GM18511 (cell line): ENCODE measurements at regions not wholly inside any gene's neighbourhood (a gene's known extent, or its start where the extent isn't known, plus 50 kb on each side); places are given as distances from the start of the nearest gene placed in this dataset.

Experiments
- ATAC-seq: cut with Tn5 transposase; IDR thresholded peaks from one replicate; pipeline ENCODE4 v1.9.1; 2021; ENCODE audit warnings: mild to moderate bottlenecking, moderate library complexity; ENCODE audit not compliant: unreplicated experiment

- ATAC-seq = no peak
Measured at GRCh38 chr5:153088538-153088937, 401.9 kb upstream of the GRIA1 start.

DNA sequence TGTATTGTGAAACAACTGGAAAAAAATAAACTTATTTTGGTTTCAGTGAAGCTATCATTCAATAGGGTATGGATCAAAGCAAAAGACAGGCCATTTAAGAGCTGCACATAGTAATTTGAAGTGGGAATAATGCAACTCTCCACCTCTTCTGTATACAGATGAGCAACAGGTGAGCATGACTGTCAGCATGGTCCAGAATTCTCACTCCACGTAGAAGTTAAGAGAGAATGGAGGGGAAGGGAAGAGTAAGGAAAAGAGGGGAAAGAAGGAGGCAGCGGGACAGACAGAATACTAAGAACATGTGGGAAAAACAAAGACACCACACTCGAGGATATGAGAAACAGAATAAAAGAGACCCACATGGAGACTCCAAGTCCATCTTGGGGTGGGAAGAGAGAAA lies 396.1 kb upstream of the GRIA1 start:
- ATAC-seq = no peak

DNA sequence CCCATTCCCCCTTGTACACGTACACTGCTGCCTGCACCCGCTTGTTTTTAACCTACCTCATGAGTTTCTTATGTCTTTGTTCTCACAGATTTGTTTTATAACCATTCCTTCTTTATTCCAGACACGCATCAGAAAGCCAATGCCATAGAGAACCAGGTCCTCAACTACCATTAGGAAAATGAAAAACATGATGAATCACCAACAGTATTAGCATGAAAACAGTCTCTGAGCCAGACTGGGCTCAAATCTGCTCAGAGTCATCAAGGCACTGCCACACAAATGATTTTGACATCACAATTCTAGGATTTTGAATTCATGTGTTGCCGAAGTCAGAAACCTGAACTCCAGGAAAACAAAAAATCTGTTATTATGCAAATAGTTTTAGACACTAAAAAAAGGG lies 394.1 kb upstream of the GRIA1 start:
- no peak for ATAC-seq

GRCh38 chr5:153099328-153099727 lies 391.1 kb upstream of the GRIA1 start:
- ATAC-seq = no peak

DNA sequence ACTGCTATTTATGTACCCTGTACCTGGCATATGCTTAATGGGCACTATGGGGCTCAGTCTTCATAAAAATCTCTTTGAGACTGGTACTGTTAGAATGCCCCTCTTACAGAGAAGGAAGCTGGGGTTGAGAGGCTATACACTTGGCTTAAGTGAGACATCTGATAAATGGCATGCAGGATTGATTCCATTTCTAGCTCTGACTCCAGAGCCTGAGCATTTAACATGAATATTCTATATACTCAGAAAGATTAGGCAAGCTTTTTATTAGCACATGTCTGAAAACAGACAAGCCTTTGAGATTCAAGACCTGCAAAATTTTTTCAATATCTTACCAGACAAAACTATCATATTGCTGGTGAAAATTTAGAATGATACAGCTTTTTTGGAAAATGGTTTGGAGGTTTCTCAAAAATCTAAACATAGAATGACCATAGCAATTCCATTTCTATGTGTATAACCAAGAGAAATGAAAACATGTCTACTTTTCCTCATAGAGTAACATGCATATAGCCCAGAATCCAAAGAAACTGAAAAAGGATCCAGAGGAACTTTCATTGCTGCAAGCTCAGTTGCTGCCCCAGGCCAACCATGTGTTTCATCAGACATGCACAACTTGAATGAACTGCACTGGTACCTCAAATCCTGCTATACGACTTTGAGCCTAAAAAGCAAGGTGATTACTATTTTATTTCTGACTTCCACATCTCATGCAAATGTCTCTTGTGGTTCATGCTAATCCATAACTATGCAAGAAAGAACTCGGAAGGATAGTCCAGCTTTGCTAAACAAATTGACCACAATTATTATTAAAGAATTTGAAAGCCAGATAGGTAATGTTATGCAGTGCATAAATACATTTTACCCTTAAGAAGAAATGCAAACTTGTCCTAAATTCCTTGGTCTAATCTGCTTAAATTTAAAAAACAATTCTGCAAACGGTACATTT lies 389.0 kb upstream of the GRIA1 start:
- no peak for ATAC-seq

GRCh38 chr5:153116916-153117315 lies 373.6 kb upstream of the GRIA1 start:
- no peak for ATAC-seq

DNA sequence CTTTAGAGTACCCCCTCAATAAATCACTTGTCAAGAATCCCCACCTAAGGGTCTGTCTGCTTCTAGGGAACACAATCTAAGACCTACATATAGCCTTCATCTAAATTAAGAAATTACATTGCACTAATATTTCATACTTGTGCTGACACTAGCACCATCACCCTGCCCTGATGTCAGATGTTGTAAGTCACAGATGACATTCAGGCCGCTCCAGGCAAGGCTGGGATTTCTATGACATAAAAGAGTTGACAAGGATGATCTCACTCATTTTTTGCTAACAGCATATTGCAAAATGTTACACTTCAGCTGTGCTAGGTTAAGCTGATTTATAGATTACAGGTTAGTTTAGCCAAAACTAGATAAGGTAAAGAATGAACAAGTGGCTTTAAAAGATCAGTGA lies 372.5 kb upstream of the GRIA1 start:
- ATAC-seq = no peak

GRCh38 chr5:153122403-153122802 lies 368.1 kb upstream of the GRIA1 start:
- ATAC-seq = no peak

DNA sequence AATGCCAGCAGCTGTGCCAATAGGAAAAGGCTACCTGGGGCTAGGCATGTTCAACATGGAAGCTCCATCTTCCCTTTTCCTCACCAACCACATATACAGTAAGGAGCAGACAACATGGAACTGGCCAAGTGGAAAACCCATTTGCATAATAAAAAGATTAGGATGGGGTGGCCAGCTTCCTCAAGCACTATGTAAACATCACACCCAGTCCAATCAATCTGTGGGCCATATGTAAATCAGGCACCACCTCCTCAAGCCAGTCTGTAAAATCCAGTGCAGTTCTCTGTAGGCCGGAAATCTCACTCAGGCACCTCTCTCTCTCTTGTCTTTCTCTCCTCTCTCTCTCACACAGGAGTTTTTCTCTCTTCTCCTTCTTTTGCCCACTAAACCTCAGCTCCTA lies 360.2 kb upstream of the GRIA1 start:
- ATAC-seq = no peak

GRCh38 chr5:153135411-153135810 lies 355.1 kb upstream of the GRIA1 start:
- no peak for ATAC-seq

DNA sequence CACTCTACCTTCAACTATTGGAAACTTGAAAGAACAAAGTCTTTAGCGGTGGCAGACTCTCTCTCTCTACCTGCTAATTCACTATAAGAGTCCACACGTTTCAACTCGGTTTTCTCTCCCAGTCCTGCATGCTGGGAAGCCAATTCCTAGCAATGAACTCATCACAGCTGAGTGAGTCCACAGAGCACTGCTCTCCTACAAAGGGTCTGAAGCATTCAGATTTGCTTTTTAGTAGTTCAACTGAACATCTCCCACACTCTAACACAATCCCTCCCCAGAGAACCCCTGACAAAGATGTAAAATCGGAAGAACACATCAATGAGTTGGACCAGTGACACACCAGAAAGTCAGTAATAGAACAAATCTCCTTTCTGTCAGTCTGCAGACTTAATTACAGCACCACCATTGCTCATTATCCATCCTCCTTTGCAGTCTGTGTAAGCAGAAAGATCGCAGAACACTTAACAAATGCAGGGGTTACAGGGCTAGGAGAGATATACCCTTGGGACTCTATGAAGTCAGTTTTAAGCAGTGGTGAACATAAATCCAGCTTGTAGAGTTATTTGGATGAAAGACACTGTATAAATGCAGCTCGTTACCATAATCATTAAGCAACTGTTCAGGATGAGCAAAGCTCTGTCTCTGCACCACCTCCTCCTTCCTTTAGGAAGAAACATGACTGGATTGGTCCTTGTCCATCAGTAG lies 353.4 kb upstream of the GRIA1 start:
- ATAC-seq = no peak

GRCh38 chr5:153147891-153148623 lies 342.4 kb upstream of the GRIA1 start:
- ATAC-seq = peak; percentile 88

DNA sequence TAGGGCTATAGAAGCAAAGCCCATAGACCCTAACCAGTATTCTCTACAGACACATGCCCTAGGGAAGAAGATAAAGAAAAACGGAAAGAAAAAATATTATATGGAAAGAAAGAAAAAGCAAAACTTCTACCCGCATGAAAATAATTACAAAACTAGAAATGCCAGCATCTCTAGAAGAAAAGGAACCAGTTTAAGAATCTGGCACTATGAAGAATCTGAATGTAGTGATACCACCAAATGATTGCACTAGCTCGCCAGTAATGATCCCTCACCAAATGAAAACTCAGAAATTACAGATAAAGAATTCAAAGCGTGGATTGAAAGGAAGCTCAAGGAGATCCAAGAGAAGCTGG lies 341.9 kb upstream of the GRIA1 start:
- ATAC-seq = no peak

DNA sequence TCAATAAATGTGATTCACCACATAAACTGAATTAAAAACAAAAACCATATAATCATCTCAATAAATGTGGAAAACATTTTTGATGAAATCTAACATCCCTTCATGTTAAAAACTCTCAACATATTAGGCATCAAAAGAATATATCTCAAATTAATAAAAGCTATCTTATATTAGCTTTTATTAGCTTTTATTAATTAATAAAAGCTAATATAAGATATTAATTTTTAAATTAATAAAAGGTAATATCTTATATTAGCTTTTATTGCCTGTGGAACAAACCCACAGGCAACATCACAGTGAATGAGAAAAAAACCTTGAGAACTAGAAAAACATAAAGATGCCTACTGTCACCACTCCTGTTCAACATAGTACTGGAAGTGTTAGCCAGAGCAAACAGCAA lies 338.9 kb upstream of the GRIA1 start:
- ATAC-seq = no peak

GRCh38 chr5:153153086-153153485 lies 337.4 kb upstream of the GRIA1 start:
- ATAC-seq = no peak

- peak; percentile 79 for ATAC-seq
Measured at GRCh38 chr5:153157156-153157555, 333.3 kb upstream of the GRIA1 start.

GRCh38 chr5:153158608-153159007 lies 331.9 kb upstream of the GRIA1 start:
- ATAC-seq = no peak

DNA sequence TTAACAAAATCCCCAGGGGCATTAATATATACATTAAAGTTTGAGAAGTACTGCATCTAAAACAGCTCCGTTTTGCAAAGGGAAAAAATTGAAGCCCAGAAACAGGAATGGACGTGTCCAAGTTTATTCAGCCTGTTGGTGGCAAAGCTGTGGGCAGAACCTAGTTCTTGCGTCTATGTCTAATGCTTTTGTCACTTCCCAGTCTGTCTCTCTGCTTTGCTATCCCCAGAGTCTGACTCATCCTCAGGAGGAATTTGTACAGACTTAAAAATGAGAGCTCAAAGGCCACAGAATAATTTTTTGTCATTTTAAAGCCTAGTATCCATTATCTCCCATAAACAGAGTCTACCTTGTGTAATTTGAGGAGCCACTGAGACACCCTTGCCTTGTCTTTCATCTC lies 330.9 kb upstream of the GRIA1 start:
- no peak for ATAC-seq

- ATAC-seq = no peak
Measured at GRCh38 chr5:153168241-153168640, 322.2 kb upstream of the GRIA1 start.

- no peak for ATAC-seq
Measured at GRCh38 chr5:153187503-153187902, 303.0 kb upstream of the GRIA1 start.

DNA sequence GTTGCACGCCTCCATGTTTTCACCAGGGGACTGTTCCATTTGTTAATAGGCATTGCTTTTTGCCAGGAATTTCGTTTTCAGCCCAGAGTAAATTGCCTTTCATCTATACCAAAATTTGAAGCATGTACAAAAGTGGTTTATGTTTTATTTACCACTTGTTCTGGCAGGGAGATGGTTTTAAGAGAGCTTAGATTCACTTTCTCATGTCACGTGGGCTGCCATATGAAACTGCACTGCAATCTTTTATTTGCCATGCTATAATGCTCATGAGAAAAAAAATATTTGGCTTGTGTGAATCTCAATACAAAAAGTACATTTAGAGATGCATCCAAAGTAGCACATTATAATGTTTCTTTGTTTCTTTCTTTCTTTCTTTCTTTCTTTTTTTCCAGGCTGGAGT lies 284.1 kb upstream of the GRIA1 start:
- ATAC-seq = no peak

GRCh38 chr5:153209016-153209415 lies 281.5 kb upstream of the GRIA1 start:
- ATAC-seq = no peak
